HG03064 (cell line): ENCODE measurements at regions not wholly inside any gene's neighbourhood (a gene's known extent, or its start where the extent isn't known, plus 50 kb on each side); places are given as distances from the start of the nearest gene placed in this dataset.
A peak's percentile ranks its signal among the peaks of the same experiment; 100 is the strongest.

ENCODE experiments used
- ATAC-seq: cut with Tn5 transposase; IDR thresholded peaks from one replicate; pipeline ENCODE4 v1.9.1; 2021; ENCODE audit warnings: low read depth; ENCODE audit not compliant: unreplicated experiment

- no peak for ATAC-seq
Observed at GRCh38 chr10:111953949-111954348, 229.6 kb downstream of the GPAM start.

GRCh38 chr10:111954386-111954785 lies 229.2 kb downstream of the GPAM start:
- ATAC-seq, result no peak

- ATAC-seq, result no peak
Observed at GRCh38 chr10:111956841-111957240, 226.7 kb downstream of the GPAM start.

GRCh38 chr10:111962951-111963350 lies 220.6 kb downstream of the GPAM start:
- ATAC-seq, result no peak

- no peak for ATAC-seq
Observed at GRCh38 chr10:111967116-111967515, 216.4 kb downstream of the GPAM start.

GRCh38 chr10:111967547-111967946 lies 216.0 kb downstream of the GPAM start:
- ATAC-seq, result no peak

GRCh38 chr10:111968647-111969046 lies 214.9 kb downstream of the GPAM start:
- no peak for ATAC-seq

GRCh38 chr10:111970111-111970510 lies 213.5 kb downstream of the GPAM start:
- ATAC-seq, result no peak

GRCh38 chr10:111972109-111972508 lies 211.5 kb downstream of the GPAM start:
- no peak for ATAC-seq

- no peak for ATAC-seq
Observed at GRCh38 chr10:111973306-111973705, 210.3 kb downstream of the GPAM start.

GRCh38 chr10:111973826-111974225 lies 209.7 kb downstream of the GPAM start:
- ATAC-seq, result no peak

- no peak for ATAC-seq
Observed at GRCh38 chr10:111974325-111974724, 209.2 kb downstream of the GPAM start.

GRCh38 chr10:111976557-111976956 lies 207.0 kb downstream of the GPAM start:
- no peak for ATAC-seq

- ATAC-seq, result no peak
Observed at GRCh38 chr10:111984057-111984456, 199.5 kb downstream of the GPAM start.

- ATAC-seq, result no peak
Observed at GRCh38 chr10:111986079-111986478, 197.5 kb downstream of the GPAM start.

GRCh38 chr10:111988646-111989045 lies 194.9 kb downstream of the GPAM start:
- ATAC-seq, result no peak

- no peak for ATAC-seq
Observed at GRCh38 chr10:111989136-111989911, 194.2 kb downstream of the GPAM start.

GRCh38 chr10:111990734-111991133 lies 192.8 kb downstream of the GPAM start:
- no peak for ATAC-seq

- ATAC-seq, result no peak
Observed at GRCh38 chr10:111993321-111993720, 190.2 kb downstream of the GPAM start.

- ATAC-seq, result no peak
Observed at GRCh38 chr10:111993872-111994426, 189.6 kb downstream of the GPAM start.

GRCh38 chr10:111996103-111996502 lies 187.5 kb downstream of the GPAM start:
- ATAC-seq, result peak; percentile 97

- ATAC-seq, result no peak
Observed at GRCh38 chr10:111998728-111999127, 184.8 kb downstream of the GPAM start.
